SH-SY5Y (cell line): ENCODE measurements at regions not wholly inside any gene's neighbourhood (a gene's known extent, or its start where the extent isn't known, plus 50 kb on each side); places are given as distances from the start of the nearest gene placed in this dataset.

ENCODE experiments used
- GATA2 ChIP-seq: IDR thresholded peaks from 2 replicates; pipeline ENCODE4 v1.6.1; 2011; ENCODE audit warnings: mild to moderate bottlenecking, low read depth, low read length
- GATA3 ChIP-seq: IDR thresholded peaks from 2 replicates; pipeline ENCODE4 v1.6.1; 2011; ENCODE audit warnings: low read depth, mild to moderate bottlenecking, low read length, moderate library complexity

DNA sequence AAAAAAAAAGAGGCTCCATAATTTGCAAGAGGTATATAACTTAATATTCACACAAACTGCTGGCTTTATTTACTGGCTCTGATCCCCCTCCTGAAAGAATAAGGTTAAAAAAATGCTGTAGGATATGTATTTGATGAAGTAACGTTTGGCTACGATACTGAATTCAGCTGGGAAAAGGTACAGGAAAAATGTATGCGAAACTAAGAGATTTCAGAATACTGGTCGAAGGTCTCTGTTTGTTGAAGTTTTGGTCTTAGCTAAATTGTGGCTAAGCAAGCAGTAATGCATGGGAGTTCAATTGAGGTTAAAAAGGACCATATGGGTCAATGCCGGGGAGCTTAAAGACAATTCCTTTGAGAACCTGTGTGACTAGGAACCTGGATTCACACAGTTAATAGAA, 355.5 kb upstream of the NCAM2 start:
- no peak for TF ChIP-seq GATA2
- TF ChIP-seq GATA3, result no peak
